HG03060 (cell line): ENCODE measurements at regions not wholly inside any gene's neighbourhood (a gene's known extent, or its start where the extent isn't known, plus 50 kb on each side); places are given as distances from the start of the nearest gene placed in this dataset.
"Not testable (repeated sequence)": the region's sequence is repeated elsewhere in the genome, so short reads cannot be mapped to it uniquely, and the experiment has no call there.

Experiments
- ATAC-seq: cut with Tn5 transposase; IDR thresholded peaks from one replicate; pipeline ENCODE4 v1.9.1; 2021; ENCODE audit warnings: low read depth, moderate number of reproducible peaks; ENCODE audit not compliant: unreplicated experiment

- no peak for ATAC-seq
Measured at GRCh38 chrX:122591546-122591945, 592.5 kb upstream of the GRIA3 start.

DNA sequence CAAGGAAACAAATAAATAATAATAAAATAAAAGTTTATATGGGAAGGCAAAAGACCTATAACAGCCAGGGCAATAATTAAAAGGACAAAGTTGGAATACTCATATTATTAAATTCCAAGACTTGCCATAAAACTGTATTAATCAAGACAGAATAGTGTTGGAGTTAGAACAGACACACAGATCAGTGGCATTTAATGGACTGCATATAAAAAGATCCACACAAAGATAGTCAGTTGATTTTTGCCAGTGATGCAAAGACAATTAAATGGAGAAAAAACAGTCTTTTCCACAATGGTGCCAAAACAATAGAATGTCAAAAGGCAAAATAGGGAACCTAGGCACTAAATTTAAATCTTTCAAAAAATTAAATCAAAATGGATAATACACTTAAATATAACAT, 587.1 kb upstream of the GRIA3 start:
- no peak for ATAC-seq

DNA sequence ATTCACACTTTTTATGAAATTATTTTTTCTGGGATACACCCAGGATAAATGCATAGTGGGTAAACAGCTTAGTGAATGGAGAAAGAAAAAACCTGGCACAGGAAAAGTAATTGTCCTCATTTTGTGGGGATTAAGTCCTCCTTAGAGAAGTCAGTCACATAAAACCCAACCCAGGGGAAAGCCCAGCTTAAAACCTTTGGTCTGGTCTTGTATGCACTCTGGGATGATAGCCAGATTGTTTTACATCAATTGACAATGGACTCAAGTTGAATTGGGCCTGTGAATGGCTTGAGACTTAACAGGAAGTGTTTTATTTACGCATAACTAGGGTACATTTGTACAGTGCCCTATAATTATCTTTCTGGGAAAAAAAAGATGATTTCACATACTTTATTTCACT, 561.3 kb upstream of the GRIA3 start:
- ATAC-seq: no peak

- no peak for ATAC-seq
Measured at GRCh38 chrX:122625239-122625638, 558.8 kb upstream of the GRIA3 start.

- ATAC-seq: no peak
Measured at GRCh38 chrX:122625821-122626220, 558.3 kb upstream of the GRIA3 start.

DNA sequence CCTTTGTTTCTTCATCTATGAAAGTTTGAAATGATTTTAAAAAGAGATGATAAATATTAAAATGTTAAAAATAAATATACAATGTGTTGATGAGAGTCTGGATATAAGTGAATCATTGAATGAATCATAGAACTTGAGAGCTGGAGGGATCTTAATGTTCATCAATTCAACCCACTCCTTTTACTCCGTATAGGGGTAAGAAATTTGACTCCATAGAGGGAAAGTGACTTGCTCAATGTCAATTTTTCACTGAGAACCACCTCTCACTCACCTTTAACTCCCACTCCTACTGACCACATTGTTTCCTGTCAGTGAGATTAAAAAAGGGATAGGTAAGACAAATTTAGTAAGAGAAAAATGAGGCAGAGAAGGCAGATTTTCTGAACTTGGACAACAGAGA, 557.2 kb upstream of the GRIA3 start:
- no peak for ATAC-seq

- no peak for ATAC-seq
Measured at GRCh38 chrX:122641136-122641535, 542.9 kb upstream of the GRIA3 start.

GRCh38 chrX:122641826-122642225, 542.3 kb upstream of the GRIA3 start:
- ATAC-seq: no peak

- not testable (repeated sequence) for ATAC-seq
Measured at GRCh38 chrX:122655256-122655655, 528.8 kb upstream of the GRIA3 start.

- no peak for ATAC-seq
Measured at GRCh38 chrX:122666601-122667000, 517.5 kb upstream of the GRIA3 start.

GRCh38 chrX:122667667-122668066, 516.4 kb upstream of the GRIA3 start:
- no peak for ATAC-seq

DNA sequence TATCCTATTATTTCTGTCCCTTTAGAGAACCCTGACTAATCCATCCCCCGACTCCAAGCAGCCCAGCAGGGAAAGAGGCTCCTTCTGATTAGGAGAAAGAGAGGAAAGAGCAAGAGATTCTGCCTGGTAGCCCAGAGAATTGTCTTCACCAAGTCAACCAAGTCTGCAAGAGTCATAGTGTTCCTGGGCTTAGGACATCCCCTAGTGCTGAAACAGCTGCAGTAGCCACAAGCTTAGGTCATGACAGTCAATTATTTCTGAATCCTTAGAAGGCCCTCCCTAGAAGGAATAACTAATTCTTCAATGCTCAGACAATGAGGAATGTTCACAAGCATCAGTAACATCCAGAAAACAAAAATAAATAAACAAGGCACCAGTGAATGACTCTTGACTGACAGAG, 480.3 kb upstream of the GRIA3 start:
- no peak for ATAC-seq

- ATAC-seq: no peak
Measured at GRCh38 chrX:122739770-122740169, 444.3 kb upstream of the GRIA3 start.

DNA sequence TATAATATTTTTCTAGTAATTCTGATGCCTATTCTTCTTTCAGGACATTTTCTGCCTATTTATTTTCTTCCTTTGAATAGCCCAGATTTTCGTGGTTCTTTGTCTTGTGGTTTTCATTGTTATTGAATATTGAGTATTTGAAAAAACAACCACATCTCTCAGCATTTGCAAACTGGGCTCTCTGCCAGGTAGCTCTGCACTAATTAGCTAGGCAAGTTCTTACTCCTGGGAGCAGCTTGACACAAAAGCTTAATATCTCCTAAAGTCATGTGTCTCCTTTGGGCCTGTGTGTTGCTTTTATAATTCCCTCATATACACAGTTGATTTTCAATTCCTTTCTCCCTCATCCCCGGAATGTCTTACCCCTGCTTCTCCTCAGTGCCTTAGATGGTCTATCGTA, 413.5 kb upstream of the GRIA3 start:
- ATAC-seq: no peak

DNA sequence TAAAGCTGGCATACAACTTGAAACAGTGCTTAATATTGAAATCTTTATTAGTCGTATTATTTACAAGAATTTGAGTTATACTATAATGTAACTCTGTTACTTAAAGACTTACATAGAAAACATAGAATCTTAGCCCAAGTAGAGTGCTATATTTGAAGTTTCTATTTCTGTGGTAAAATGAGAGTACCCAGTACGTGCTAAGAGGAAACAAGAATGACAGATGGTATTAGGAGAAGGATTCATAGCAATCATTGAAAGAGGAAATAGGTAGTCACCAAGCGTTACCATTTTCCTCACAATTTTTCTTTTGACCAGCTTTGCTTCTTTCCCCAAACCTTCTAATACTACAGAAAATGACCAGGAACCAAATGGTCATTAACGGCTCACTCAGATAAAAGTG, 412.1 kb upstream of the GRIA3 start:
- no peak for ATAC-seq

GRCh38 chrX:122777766-122778165, 406.3 kb upstream of the GRIA3 start:
- ATAC-seq: no peak

DNA sequence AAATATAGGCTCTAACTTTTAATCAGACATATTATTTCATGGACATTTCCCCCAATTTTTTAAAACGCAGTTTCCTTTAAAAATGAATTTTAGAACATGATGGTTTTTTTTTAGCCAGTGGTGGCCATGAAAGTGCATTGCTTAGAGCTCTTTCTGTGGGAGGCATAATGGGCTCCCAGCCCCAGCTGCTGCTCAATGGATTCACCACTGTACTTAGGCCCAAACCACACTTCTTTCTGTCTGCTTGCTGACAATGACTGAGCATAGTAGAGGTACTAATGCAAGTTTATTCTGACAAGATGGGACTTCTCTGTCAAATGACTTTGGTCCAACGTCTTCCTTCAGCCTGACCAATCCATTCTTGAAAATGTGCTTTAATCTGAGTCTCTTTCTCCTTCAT, 400.2 kb upstream of the GRIA3 start:
- ATAC-seq: no peak

DNA sequence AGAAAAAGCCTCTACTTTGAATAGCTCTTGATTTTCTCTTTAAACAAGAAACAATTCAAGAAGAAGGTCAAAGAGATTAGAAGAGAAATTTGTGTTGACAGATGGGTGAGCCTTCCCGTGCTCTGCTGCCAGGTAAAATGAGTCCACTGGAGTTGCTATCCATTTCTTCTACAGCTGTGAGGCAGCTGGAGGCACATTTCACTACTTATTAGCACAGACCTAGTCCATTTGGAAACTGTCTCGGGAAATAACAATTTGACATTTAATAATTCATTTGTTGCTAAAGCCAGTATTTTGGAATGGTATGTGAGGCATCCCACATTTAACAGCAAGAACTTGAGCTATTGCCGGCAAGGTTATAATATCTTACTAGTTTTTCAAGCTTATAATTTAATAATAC, 396.8 kb upstream of the GRIA3 start:
- no peak for ATAC-seq

DNA sequence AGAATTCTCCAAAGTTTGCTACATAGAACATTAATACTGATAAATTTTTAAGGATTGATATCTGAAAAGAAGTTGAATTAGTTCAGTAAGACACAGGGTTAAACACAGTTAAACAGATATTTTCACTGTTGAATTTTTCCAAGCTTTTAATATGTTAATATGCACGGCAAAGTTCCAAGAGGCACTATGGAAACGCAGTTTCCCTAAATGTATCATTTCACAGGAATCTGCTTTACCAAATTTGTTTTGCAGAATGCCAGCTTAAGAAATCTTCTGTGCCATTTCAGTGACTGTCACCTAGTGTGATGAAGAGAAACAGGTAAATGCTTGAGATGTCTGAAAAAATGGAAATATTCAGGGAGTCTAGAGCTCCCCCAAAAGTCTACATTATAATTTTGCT, 395.9 kb upstream of the GRIA3 start:
- no peak for ATAC-seq

DNA sequence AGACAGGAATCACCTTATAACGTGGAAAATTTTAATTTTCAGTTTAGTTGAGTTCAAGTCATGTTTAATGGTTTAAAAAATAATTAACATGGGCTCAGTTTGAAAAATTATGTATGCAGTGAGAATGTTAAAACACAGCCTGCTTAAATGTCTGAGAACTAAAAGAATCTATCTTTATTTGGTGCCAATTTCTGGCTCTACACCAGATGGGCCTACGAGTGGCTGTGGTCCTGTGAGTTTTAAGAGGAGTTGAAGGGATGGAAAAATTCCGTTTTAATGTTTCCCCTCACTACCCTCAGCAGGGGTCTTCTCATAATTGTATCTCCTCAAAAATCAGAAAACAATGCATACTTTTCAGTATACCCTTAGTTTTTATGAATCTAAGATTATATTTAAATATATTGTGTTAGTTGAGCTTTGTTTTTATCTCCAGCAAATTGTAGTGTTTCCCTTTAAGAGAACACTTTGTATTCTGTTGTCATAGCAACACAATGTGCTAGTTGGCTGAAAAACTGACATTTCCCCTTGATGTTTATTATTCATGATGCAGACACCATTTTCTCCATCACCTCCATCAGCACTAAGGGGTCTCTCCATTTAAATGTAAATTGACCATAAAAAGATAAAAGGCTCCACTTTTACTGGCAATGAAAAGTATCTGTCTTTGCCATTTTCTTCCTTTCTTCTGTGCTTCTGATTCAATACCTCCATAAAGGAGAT, 393.5 kb upstream of the GRIA3 start:
- no peak for ATAC-seq

DNA sequence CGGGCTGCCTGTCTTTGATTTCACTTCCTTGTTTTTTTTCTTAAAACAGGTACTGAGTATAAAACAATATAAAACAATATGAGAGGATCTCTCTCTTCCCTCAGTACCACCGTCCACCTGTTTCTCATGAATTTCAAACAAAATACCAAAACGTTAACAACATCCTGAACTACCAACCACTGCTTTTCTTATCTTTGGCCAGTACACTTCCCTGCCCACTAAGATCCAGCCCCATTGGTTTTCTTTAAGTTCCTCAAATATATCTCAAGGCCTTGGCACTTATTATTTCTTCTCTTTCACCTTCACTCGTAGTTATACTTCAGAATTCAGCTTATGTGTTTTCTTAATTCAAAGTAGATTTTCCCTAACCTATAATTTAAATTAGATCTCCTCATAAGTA, 370.2 kb upstream of the GRIA3 start:
- ATAC-seq: no peak

DNA sequence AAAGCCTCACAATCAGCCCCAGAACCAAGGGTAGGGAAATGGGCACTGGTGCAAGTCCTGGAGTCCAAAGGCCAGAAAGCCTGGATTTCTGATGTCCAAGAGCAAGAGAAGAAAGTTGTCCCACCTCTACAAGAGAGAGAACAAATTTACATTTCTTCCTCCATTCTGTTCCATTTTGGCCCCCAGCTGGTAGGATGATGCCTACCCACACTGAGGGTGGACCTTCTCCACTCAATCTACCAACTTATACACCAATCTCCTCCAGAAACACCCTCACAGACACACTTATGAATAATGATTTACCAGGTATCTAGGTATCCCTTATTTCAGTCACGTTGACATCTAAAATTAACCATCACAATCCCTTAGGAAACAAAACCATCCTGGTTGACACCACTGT, 367.8 kb upstream of the GRIA3 start:
- no peak for ATAC-seq
